HCT116 (cell line): ENCODE measurements at regions not wholly inside any gene's neighbourhood (a gene's known extent, or its start where the extent isn't known, plus 50 kb on each side); places are given as distances from the start of the nearest gene placed in this dataset.

ENCODE experiments used
- CEBPB ChIP-seq: IDR thresholded peaks from 2 replicates; pipeline ENCODE4 v1.6.1; 2012; ENCODE audit warnings: low read depth
- EZH2 ChIP-seq: fragments of 200-600 bp; sonication (generic); IDR thresholded peaks from 2 replicates; pipeline ENCODE4 v1.6.1; 2017; ENCODE audit warnings: antibody characterized with exemption, mixed run types
- EZH2phosphoT487 ChIP-seq: fragments of 200-600 bp; IDR thresholded peaks from 2 replicates; pipeline ENCODE4 v1.6.1; 2018; ENCODE audit warnings: antibody characterized with exemption, borderline replicate concordance
- POLR2A ChIP-seq: IDR thresholded peaks from 2 replicates; pipeline ENCODE4 v1.7.0; 2011; ENCODE audit warnings: borderline replicate concordance; ENCODE audit not compliant: insufficient read depth, insufficient read length; ENCODE audit errors: extremely low read depth
- POLR2AphosphoS5 ChIP-seq: IDR thresholded peaks from 2 replicates; pipeline ENCODE4 v1.6.1; 2011; ENCODE audit warnings: mild to moderate bottlenecking, low read depth, low read length, moderate library complexity
- RAD21 ChIP-seq: IDR thresholded peaks from 2 replicates; pipeline ENCODE4 v1.6.1; 2012; ENCODE audit warnings: low read depth, mild to moderate bottlenecking
- SIN3A ChIP-seq: IDR thresholded peaks from 2 replicates; pipeline ENCODE4 v1.6.1; 2012; ENCODE audit warnings: low read depth
- SP1 ChIP-seq: IDR thresholded peaks from 2 replicates; pipeline ENCODE4 v1.6.1; 2012; ENCODE audit warnings: low read depth
- SRF ChIP-seq: IDR thresholded peaks from 2 replicates; pipeline ENCODE4 v1.6.1; 2012; ENCODE audit warnings: low read depth
- YY1 ChIP-seq: IDR thresholded peaks from 2 replicates; pipeline ENCODE4 v1.6.1; 2011; ENCODE audit warnings: low read length, low read depth, moderate library complexity, mild to moderate bottlenecking; ENCODE audit not compliant: insufficient replicate concordance; ENCODE audit errors: extremely low read depth
- TF ChIP-seq, protein P1 (sequence below): IDR thresholded peaks from 2 replicates; pipeline ENCODE4 v1.6.1; 2011; ENCODE audit warnings: mild to moderate bottlenecking, low read length, moderate library complexity; ENCODE audit not compliant: insufficient replicate concordance; ENCODE audit errors: extremely low read depth
- TF ChIP-seq, protein P2 (sequence below), 3 experiments: fragments of 200-600 bp in 1 of 3; sonication (generic) in 1 of 3; IDR thresholded peaks in 2 of 3; conservative IDR thresholded peaks in 1 of 3; 2 replicates each; pipeline ENCODE4 v1.5.1; 2012 to 2017; ENCODE audit warnings: low read depth in 2 of 3, low read length in 2 of 3, antibody characterized with exemption in 1 of 3, borderline replicate concordance in 1 of 3, control low read depth in 1 of 3, mild to moderate bottlenecking in 1 of 3, mixed read lengths in 1 of 3, mixed run types in 1 of 3, moderate library complexity in 1 of 3; ENCODE audit not compliant: insufficient read depth in 1 of 3
- TF ChIP-seq, protein P3 (sequence below): IDR thresholded peaks from 2 replicates; pipeline ENCODE4 v1.6.1; 2012; ENCODE audit warnings: low read depth
- TF ChIP-seq, protein P4 (sequence below): IDR thresholded peaks from 2 replicates; pipeline ENCODE4 v1.6.1; 2012

DNA sequence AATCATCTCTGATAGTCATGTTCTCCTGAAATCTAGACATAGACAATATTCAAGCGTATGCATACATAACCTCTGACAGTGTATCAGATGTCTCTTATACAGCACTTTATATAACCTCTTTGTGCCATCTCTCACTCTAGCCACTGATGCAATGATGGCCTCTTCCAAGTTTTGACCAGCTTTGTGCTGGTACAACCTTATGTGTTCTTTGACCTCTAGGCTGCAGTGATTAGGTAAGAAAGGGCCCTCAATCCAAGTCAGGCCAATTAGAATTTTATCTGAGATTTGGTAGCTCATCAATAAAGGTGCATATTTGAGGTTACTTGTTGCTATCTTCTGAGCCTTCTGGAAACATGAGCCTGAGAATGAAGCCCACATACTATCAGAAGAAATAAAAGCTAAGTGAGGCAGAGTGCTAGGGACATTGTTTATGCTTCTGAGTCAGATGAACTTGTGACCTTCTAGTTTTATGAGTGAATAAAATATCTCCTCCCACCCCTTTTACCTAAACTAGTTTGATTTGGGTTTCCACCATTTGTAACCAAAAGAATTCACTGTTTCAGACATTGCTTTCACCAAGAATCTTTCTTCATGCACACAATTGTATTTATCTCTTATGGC lies 283.2 kb upstream of the SUCLG2 start:
- TF ChIP-seq SIN3A (no peak), CEBPB (no peak), POLR2AphosphoS5 (no peak), SRF (no peak), POLR2A (no peak), EZH2 (no peak), RAD21 (no peak), SP1 (no peak), YY1 (no peak), EZH2phosphoT487 (no peak)
- TF ChIP-seq, protein P1, sequence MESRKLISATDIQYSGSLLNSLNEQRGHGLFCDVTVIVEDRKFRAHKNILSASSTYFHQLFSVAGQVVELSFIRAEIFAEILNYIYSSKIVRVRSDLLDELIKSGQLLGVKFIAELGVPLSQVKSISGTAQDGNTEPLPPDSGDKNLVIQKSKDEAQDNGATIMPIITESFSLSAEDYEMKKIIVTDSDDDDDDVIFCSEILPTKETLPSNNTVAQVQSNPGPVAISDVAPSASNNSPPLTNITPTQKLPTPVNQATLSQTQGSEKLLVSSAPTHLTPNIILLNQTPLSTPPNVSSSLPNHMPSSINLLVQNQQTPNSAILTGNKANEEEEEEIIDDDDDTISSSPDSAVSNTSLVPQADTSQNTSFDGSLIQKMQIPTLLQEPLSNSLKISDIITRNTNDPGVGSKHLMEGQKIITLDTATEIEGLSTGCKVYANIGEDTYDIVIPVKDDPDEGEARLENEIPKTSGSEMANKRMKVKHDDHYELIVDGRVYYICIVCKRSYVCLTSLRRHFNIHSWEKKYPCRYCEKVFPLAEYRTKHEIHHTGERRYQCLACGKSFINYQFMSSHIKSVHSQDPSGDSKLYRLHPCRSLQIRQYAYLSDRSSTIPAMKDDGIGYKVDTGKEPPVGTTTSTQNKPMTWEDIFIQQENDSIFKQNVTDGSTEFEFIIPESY = no peak
- TF ChIP-seq, protein P2, sequence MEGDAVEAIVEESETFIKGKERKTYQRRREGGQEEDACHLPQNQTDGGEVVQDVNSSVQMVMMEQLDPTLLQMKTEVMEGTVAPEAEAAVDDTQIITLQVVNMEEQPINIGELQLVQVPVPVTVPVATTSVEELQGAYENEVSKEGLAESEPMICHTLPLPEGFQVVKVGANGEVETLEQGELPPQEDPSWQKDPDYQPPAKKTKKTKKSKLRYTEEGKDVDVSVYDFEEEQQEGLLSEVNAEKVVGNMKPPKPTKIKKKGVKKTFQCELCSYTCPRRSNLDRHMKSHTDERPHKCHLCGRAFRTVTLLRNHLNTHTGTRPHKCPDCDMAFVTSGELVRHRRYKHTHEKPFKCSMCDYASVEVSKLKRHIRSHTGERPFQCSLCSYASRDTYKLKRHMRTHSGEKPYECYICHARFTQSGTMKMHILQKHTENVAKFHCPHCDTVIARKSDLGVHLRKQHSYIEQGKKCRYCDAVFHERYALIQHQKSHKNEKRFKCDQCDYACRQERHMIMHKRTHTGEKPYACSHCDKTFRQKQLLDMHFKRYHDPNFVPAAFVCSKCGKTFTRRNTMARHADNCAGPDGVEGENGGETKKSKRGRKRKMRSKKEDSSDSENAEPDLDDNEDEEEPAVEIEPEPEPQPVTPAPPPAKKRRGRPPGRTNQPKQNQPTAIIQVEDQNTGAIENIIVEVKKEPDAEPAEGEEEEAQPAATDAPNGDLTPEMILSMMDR (IDR thresholded peaks at IDR 0.05 in 2 of 3, conservative IDR thresholded peaks at IDR 0.05 in 1 of 3; ENCODE audit: borderline replicate concordance in 1 of 3, insufficient read depth in 1 of 3, low read depth in 2 of 3, low read length in 2 of 3) = no peak
- TF ChIP-seq, protein P3, sequence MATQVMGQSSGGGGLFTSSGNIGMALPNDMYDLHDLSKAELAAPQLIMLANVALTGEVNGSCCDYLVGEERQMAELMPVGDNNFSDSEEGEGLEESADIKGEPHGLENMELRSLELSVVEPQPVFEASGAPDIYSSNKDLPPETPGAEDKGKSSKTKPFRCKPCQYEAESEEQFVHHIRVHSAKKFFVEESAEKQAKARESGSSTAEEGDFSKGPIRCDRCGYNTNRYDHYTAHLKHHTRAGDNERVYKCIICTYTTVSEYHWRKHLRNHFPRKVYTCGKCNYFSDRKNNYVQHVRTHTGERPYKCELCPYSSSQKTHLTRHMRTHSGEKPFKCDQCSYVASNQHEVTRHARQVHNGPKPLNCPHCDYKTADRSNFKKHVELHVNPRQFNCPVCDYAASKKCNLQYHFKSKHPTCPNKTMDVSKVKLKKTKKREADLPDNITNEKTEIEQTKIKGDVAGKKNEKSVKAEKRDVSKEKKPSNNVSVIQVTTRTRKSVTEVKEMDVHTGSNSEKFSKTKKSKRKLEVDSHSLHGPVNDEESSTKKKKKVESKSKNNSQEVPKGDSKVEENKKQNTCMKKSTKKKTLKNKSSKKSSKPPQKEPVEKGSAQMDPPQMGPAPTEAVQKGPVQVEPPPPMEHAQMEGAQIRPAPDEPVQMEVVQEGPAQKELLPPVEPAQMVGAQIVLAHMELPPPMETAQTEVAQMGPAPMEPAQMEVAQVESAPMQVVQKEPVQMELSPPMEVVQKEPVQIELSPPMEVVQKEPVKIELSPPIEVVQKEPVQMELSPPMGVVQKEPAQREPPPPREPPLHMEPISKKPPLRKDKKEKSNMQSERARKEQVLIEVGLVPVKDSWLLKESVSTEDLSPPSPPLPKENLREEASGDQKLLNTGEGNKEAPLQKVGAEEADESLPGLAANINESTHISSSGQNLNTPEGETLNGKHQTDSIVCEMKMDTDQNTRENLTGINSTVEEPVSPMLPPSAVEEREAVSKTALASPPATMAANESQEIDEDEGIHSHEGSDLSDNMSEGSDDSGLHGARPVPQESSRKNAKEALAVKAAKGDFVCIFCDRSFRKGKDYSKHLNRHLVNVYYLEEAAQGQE = no peak
- TF ChIP-seq, protein P4, sequence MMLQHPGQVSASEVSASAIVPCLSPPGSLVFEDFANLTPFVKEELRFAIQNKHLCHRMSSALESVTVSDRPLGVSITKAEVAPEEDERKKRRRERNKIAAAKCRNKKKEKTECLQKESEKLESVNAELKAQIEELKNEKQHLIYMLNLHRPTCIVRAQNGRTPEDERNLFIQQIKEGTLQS = no peak
